MCF 10A (cell line): ENCODE measurements at regions not wholly inside any gene's neighbourhood (a gene's known extent, or its start where the extent isn't known, plus 50 kb on each side); places are given as distances from the start of the nearest gene placed in this dataset.

Experiments used
- BruUV-seq: library from RNA; stranded (reverse); fragments of 400-500 nt; replicated peaks from 2 replicates; lab custom pipeline; 2021; lab: Mats Ljungman, UMichigan
- CTCF ChIA-PET: fragments of 300-600 bp; sonication (Branson Sonifier 250); formaldehyde crosslinking; extraction: SDS; loops from one replicate; lab custom pipeline; 2021; ENCODE audit warnings: antibody characterized with exemption, inconsistent platforms; lab: Yijun Ruan, JAX
- POLR2A ChIA-PET: fragments of 300-600, 350-650 bp; sonication (Branson Sonifier 250); formaldehyde crosslinking; extraction: SDS; loops from one replicate; lab custom pipeline; 2020; ENCODE audit warnings: antibody characterized with exemption, inconsistent platforms; lab: Yijun Ruan, JAX
- DNase-seq: peaks from one replicate; pipeline ENCODE4 v3.0.0-alpha.2; 2018; ENCODE audit not compliant: unreplicated experiment
- H3K27ac Mint-ChIP-seq: one replicate; pipeline ENCODE4 v1.8.0; 2022; ENCODE audit warnings: mild to moderate bottlenecking, low read depth, mixed read lengths; ENCODE audit not compliant: unreplicated experiment
- H3K27me3 Mint-ChIP-seq: one replicate; pipeline ENCODE4 v1.8.0; 2022; ENCODE audit warnings: mixed read lengths; ENCODE audit not compliant: insufficient read depth, unreplicated experiment
- H3K36me3 Mint-ChIP-seq: one replicate; pipeline ENCODE4 v1.8.0; 2022; ENCODE audit warnings: mild to moderate bottlenecking, moderate library complexity, mixed read lengths; ENCODE audit not compliant: insufficient read depth, unreplicated experiment
- H3K4me1 Mint-ChIP-seq: one replicate; pipeline ENCODE4 v1.8.0; 2022; ENCODE audit warnings: mixed read lengths; ENCODE audit not compliant: insufficient read depth, unreplicated experiment
- H3K4me3 Mint-ChIP-seq: one replicate; pipeline ENCODE4 v1.8.0; 2022; ENCODE audit warnings: mild to moderate bottlenecking, moderate library complexity, mixed read lengths; ENCODE audit not compliant: unreplicated experiment
- H3K9me3 Mint-ChIP-seq: one replicate; pipeline ENCODE4 v1.8.0; 2022; ENCODE audit warnings: mixed read lengths; ENCODE audit not compliant: unreplicated experiment
- CTCF ChIP-seq: fragments of 200-600 bp; IDR thresholded peaks from one replicate; pipeline ENCODE4 v1.8.0; 2022; ENCODE audit warnings: antibody characterized with exemption, mild to moderate bottlenecking; ENCODE audit not compliant: unreplicated experiment
- intact Hi-C: fragments of 100-400 bp; cut with micrococcal nuclease; formaldehyde crosslinking; loops from 2 replicates; pipeline ENCODE4 v1.14.1; 2022

DNA sequence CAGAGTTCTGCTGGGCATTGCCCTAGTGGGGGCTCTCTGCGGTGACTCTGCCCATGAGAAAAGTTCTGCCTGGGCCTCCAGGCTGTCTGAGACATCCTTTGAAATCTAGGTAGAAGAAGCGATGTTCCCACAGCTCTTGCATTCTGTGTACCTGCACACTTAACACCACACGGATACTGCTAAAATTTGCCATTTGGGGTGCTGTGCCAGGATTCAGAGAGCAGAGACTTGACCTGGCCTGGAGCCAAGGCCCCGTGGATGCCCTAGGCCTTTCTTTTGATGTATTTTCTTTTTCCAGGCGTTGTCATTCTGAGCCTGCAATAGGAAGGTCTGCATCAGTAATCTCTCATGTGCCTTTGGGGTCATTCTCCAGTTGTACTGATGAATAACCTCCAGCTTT lies 89.3 kb upstream of the IL12B start:
- Mint-ChIP-seq H3K4me1 (no peaks in the 10 kb centered on the region), H3K36me3 (no peaks in the 10 kb centered on the region), H3K27ac (no peak overlapping the region), H3K4me3 (no peak overlapping the region), H3K9me3 (no peaks in the 10 kb centered on the region), H3K27me3 (no peaks in the 10 kb centered on the region)
- peak; percentile 65 for DNase-seq
- ChIA-PET POLR2A (interaction anchor here (1.5 kb wide), 1 partner anchor 12 kb away, joined by 3 read pairs; no protein-coding TSS in a partner anchor), CTCF (interaction anchor here (0.9 to 2.8 kb wide), 3 partner anchors 8 to 22 kb away, joined by 3 to 17 read pairs (median 7); no protein-coding TSS in a partner anchor)
- TF ChIP-seq CTCF: no peak
- intact Hi-C loops: no loop called here
- no TSS peak for BruUV-seq

DNA sequence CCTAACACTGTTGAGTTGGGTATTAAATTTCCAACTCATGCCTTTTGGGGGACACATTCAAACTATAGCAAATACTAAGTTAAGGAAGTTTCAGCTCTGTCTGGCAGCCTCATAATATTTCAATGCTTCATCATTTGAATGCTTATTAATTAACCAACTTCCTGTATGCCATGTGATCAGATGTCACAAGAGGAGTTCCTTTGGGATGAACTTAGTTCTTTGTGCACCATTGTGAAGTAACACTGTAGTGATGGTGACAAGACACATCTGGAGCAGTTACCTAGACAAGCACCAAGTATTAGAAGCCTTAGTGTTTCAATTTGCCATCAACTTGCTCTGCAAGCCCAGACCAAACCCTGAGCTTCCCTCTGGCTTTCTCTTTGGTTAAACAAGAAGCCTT lies 90.7 kb upstream of the IL12B start:
- no peak for TF ChIP-seq CTCF
- DNase-seq: no peak
- CTCF ChIA-PET: interaction anchor here (0.6 to 2.8 kb wide), 5 partner anchors 8 to 30 kb away, joined by 3 to 17 read pairs (median 3); no protein-coding TSS in a partner anchor
- H3K27ac Mint-ChIP-seq: no peak overlapping the region
- intact Hi-C loops: no loop called here
- H3K36me3 Mint-ChIP-seq: no peaks in the 10 kb centered on the region
- H3K4me1 Mint-ChIP-seq: no peaks in the 10 kb centered on the region
- no TSS peak for BruUV-seq
- POLR2A ChIA-PET: interaction anchor here (0.6 to 1.5 kb wide), 3 partner anchors 8 to 588 kb away, joined by 3 read pairs; partner anchors contain the start of gene TTC1
- H3K4me3 Mint-ChIP-seq: no peak overlapping the region
- no peaks in the 10 kb centered on the region for H3K9me3 Mint-ChIP-seq
- no peaks in the 10 kb centered on the region for H3K27me3 Mint-ChIP-seq

GRCh38 chr5:159422361-159422760 lies 92.1 kb upstream of the IL12B start:
- Mint-ChIP-seq H3K9me3 (no peaks in the 10 kb centered on the region), H3K4me3 (no peak overlapping the region), H3K27me3 (no peaks in the 10 kb centered on the region), H3K27ac (no peak overlapping the region), H3K36me3 (no peaks in the 10 kb centered on the region), H3K4me1 (no peaks in the 10 kb centered on the region)
- intact Hi-C loops: no loop called here
- POLR2A ChIA-PET: interaction anchor here (0.7 kb wide), 3 partner anchors 12 to 548 kb away, joined by 3 to 4 read pairs (median 3); no protein-coding TSS in a partner anchor
- no peak for TF ChIP-seq CTCF
- BruUV-seq: no TSS peak
- CTCF ChIA-PET: interaction anchor here (1.1 to 2.8 kb wide), 3 partner anchors 20 to 600 kb away, joined by 3 to 17 read pairs (median 3); no protein-coding TSS in a partner anchor
- DNase-seq: peak; percentile 21

GRCh38 chr5:159422910-159423309 lies 92.6 kb upstream of the IL12B start:
- CTCF ChIA-PET: no interaction called here

More at GRCh38 chr5:159422910-159423309, 92.6 kb upstream of the IL12B start:
- Mint-ChIP-seq H3K9me3 (no peaks in the 10 kb centered on the region), H3K27me3 (no peaks in the 10 kb centered on the region), H3K27ac (no peak overlapping the region), H3K36me3 (no peaks in the 10 kb centered on the region), H3K4me1 (no peaks in the 10 kb centered on the region), H3K4me3 (no peak overlapping the region)
- BruUV-seq: no TSS peak
- POLR2A ChIA-PET: interaction anchor here (0.7 kb wide), 1 partner anchor 112 kb away, joined by 3 read pairs; no protein-coding TSS in a partner anchor
- DNase-seq: no peak
- TF ChIP-seq CTCF: no peak
- intact Hi-C loops: no loop called here
